ENCODE measurements at regions not wholly inside any gene's neighbourhood (a gene's known extent, or its start where the extent isn't known, plus 50 kb on each side); places are given as distances from the start of the nearest gene placed in this dataset.

- TF ChIP-seq CTCF (IDR thresholded peaks at IDR 0.05): no peak
- H3K4me3 ChIP-seq: no peak overlapping the region
- DNase-seq: peak in 1 of 6 donors; percentile 33
- no peaks in the 10 kb centered on the region for H3K36me3 ChIP-seq
- peak in 2 of 4 donors; percentile 68 to 71 for ATAC-seq
- FAIRE-seq: no peak
- 65 to 74% methylated on average over 15 of the region's 15 CpGs for WGBS, 2 donors
- no peak overlapping the region for H3K27ac ChIP-seq
- H3K4me1 ChIP-seq: no peaks in the 10 kb centered on the region
- no peaks in the 10 kb centered on the region for H3K9me3 ChIP-seq
- intact Hi-C loops (cut with DNase I): no loop called here
- H3K27me3 ChIP-seq: peaks cover 0 to 3% (median 0%) of the 10 kb centered on the region in 4 donors
These were observed 112.0 kb upstream of the TBL1X start for GRCh38 chrX:9352694-9353411.

- 82 to 83% methylated on average over 9 of the region's 9 CpGs for WGBS, 2 donors
- Histone ChIP-seq H3K9me3 (no peaks in the 10 kb centered on the region), H3K27ac (no peak overlapping the region), H3K4me3 (no peak overlapping the region), H3K4me1 (no peaks in the 10 kb centered on the region), H3K27me3 (peaks cover 0 to 3% (median 0%) of the 10 kb centered on the region in 4 donors), H3K36me3 (no peaks in the 10 kb centered on the region)
- FAIRE-seq (no peak), ATAC-seq (no peak), DNase-seq (no peak)
- no peak for TF ChIP-seq CTCF (IDR thresholded peaks at IDR 0.05)
- intact Hi-C loops (cut with DNase I): no loop called here
These were observed 109.9 kb upstream of the TBL1X start for GRCh38 chrX:9354918-9355317.

GRCh38 chrX:9355739-9356138 lies 109.1 kb upstream of the TBL1X start:
- FAIRE-seq (no peak), ATAC-seq (no peak), DNase-seq (no peak)
- H3K27ac ChIP-seq: no peak overlapping the region
- intact Hi-C loops (cut with DNase I): no loop called here
- H3K4me3 ChIP-seq: no peak overlapping the region
- H3K9me3 ChIP-seq: no peaks in the 10 kb centered on the region
- H3K27me3 ChIP-seq: peaks cover 0 to 3% (median 0%) of the 10 kb centered on the region in 4 donors
- TF ChIP-seq CTCF (IDR thresholded peaks at IDR 0.05): no peak
- 65 to 70% methylated on average over 9 of the region's 9 CpGs for WGBS, 2 donors
- no peaks in the 10 kb centered on the region for H3K36me3 ChIP-seq
- H3K4me1 ChIP-seq: no peaks in the 10 kb centered on the region

- DNase-seq: no peak
- FAIRE-seq: no peak
- Histone ChIP-seq H3K4me1 (no peaks in the 10 kb centered on the region), H3K27me3 (no peaks in the 10 kb centered on the region), H3K36me3 (no peaks in the 10 kb centered on the region), H3K27ac (no peak overlapping the region), H3K4me3 (no peak overlapping the region), H3K9me3 (no peaks in the 10 kb centered on the region)
- ATAC-seq: no peak
- 80 to 90% methylated on average over 5 of the region's 5 CpGs for WGBS, 2 donors
- intact Hi-C loops (cut with DNase I): no loop called here
- no peak for TF ChIP-seq CTCF (IDR thresholded peaks at IDR 0.05)
These were observed 108.0 kb upstream of the TBL1X start for GRCh38 chrX:9356846-9357245.

- intact Hi-C loops (cut with DNase I): no loop called here
- DNase-seq (no peak), FAIRE-seq (no peak), ATAC-seq (no peak)
- Histone ChIP-seq H3K9me3 (no peaks in the 10 kb centered on the region), H3K4me3 (no peak overlapping the region), H3K4me1 (no peaks in the 10 kb centered on the region), H3K36me3 (no peaks in the 10 kb centered on the region), H3K27me3 (no peaks in the 10 kb centered on the region), H3K27ac (no peak overlapping the region)
- WGBS, 2 donors: 74 to 82% methylated on average over 7 of the region's 7 CpGs
- TF ChIP-seq CTCF (IDR thresholded peaks at IDR 0.05): no peak
These were observed 107.2 kb upstream of the TBL1X start for GRCh38 chrX:9357518-9358114.
